ENCODE measurements at regions not wholly inside any gene's neighbourhood (a gene's known extent, or its start where the extent isn't known, plus 50 kb on each side); places are given as distances from the start of the nearest gene placed in this dataset.
"Not testable (repeated sequence)": the region's sequence is repeated elsewhere in the genome, so short reads cannot be mapped to it uniquely, and the experiment has no call there.

- H2BK12ac ChIP-seq (ENCODE audit: low read length), result no peak overlapping the region
- H3K14ac ChIP-seq (ENCODE audit: low read length), result peak overlapping the region; percentile 82
- H2AK5ac ChIP-seq (ENCODE audit: low read depth, low read length), result no peak overlapping the region
- H3K4me1 ChIP-seq (ENCODE audit: control insufficient read depth in 2 of 2, insufficient read depth in 1 of 2, low read depth in 1 of 2, low read length in 2 of 2), result peaks cover 0 to 7% of the 10 kb centered on the region in 2 donors
- H3K4me3 ChIP-seq (ENCODE audit: low read length in 2 of 2), result peak overlapping the region in 1 of 2 donors; percentile 4
- peak overlapping the region; percentile 65 for H3K23ac ChIP-seq (ENCODE audit: low read depth, low read length, poor library complexity)
- DNase-seq (ENCODE audit: low spot score), result no peak
- no peak overlapping the region for H3K4me2 ChIP-seq (ENCODE audit: insufficient read depth, low read length, poor library complexity, severe bottlenecking)
- no peak overlapping the region for H3K27ac ChIP-seq (replicated peaks; ENCODE audit: low read length)
- H3K9ac ChIP-seq (ENCODE audit: low read depth, low read length, poor library complexity), result no peak overlapping the region
- H3K18ac ChIP-seq (ENCODE audit: low read length), result peak overlapping the region; percentile 57
- peaks cover 10 to 11% of the 10 kb centered on the region in 2 donors for H3K9me3 ChIP-seq (replicated peaks in 1 of 2; ENCODE audit: control insufficient read depth in 2 of 2, insufficient read depth in 1 of 2, low read depth in 1 of 2, low read length in 2 of 2)
- H2AFZ ChIP-seq (ENCODE audit: low read length), result no peak overlapping the region
- no peak overlapping the region for H3K4ac ChIP-seq (ENCODE audit: low read length)
- H3K79me1 ChIP-seq (ENCODE audit: low read depth, low read length), result no peaks in the 10 kb centered on the region
- no peak overlapping the region for H2BK120ac ChIP-seq (ENCODE audit: low read depth, low read length)
- no peak overlapping the region for H2BK15ac ChIP-seq (ENCODE audit: low read length)
- H4K8ac ChIP-seq (ENCODE audit: low read depth, low read length), result peak overlapping the region; percentile 65
- H4K91ac ChIP-seq (ENCODE audit: low read depth, low read length, poor library complexity), result no peak overlapping the region
- WGBS, 2 donors (ENCODE audit: extremely low coverage in 2 of 2, insufficient read length in 2 of 2, insufficient replicate concordance in 1 of 2), result no CpG with 5 or more reads among the region's 14 CpGs
- no peaks in the 10 kb centered on the region for H3K27me3 ChIP-seq (ENCODE audit: control insufficient read depth in 3 of 3, insufficient read depth in 3 of 3, low read depth in 1 of 3, low read length in 3 of 3)
- peak overlapping the region; percentile 87 for H2BK5ac ChIP-seq (ENCODE audit: low read length)
- H3K36me3 ChIP-seq (replicated peaks in 1 of 2; ENCODE audit: control insufficient read depth in 2 of 2, insufficient read depth in 2 of 2, low read length in 2 of 2), result no peaks in the 10 kb centered on the region
Measured at GRCh38 chr7:149701495-149702240, 71.7 kb downstream of the ZNF467 start.

DNA sequence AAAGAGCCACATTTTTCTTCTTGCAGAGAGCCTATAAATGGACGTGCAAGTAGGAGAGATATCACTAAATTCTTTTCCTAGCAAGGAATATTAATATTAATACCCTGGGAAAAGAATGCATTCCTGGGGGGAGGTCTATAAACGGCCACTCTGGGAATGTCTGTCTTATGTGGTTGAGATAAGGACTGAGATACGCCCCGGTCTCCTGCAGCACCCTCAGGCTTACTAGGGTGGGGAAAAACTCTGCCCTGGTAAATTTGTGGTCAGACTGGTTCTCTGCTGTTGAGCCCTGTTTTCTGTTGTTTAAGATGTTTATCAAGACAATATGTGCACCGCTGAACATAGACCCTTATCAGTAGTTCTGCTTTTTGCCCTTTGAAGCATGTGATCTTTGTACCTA lies 75.6 kb downstream of the ZNF467 start:
- not testable (repeated sequence) for H2AK5ac ChIP-seq (ENCODE audit: low read depth, low read length); DNase-seq (ENCODE audit: low spot score); H2AFZ ChIP-seq (ENCODE audit: low read length); H2BK15ac ChIP-seq (ENCODE audit: low read length); H3K27ac ChIP-seq (replicated peaks; ENCODE audit: low read length); H3K79me1 ChIP-seq (ENCODE audit: low read depth, low read length); H3K9ac ChIP-seq (ENCODE audit: low read depth, low read length, poor library complexity); H3K4ac ChIP-seq (ENCODE audit: low read length); H2BK5ac ChIP-seq (ENCODE audit: low read length); H3K18ac ChIP-seq (ENCODE audit: low read length); H2BK12ac ChIP-seq (ENCODE audit: low read length); H2BK120ac ChIP-seq (ENCODE audit: low read depth, low read length); H4K8ac ChIP-seq (ENCODE audit: low read depth, low read length); H3K4me2 ChIP-seq (ENCODE audit: insufficient read depth, low read length, poor library complexity, severe bottlenecking); H3K27me3 ChIP-seq (ENCODE audit: control insufficient read depth in 3 of 3, insufficient read depth in 3 of 3, low read depth in 1 of 3, low read length in 3 of 3); H4K91ac ChIP-seq (ENCODE audit: low read depth, low read length, poor library complexity); H3K36me3 ChIP-seq (replicated peaks in 1 of 2; ENCODE audit: control insufficient read depth in 2 of 2, insufficient read depth in 2 of 2, low read length in 2 of 2); H3K23ac ChIP-seq (ENCODE audit: low read depth, low read length, poor library complexity); H3K4me1 ChIP-seq (ENCODE audit: control insufficient read depth in 2 of 2, insufficient read depth in 1 of 2, low read depth in 1 of 2, low read length in 2 of 2); H3K4me3 ChIP-seq (ENCODE audit: low read length in 2 of 2); H3K14ac ChIP-seq (ENCODE audit: low read length)
- peaks cover 10 to 11% of the 10 kb centered on the region in 2 donors for H3K9me3 ChIP-seq (replicated peaks in 1 of 2; ENCODE audit: control insufficient read depth in 2 of 2, insufficient read depth in 1 of 2, low read depth in 1 of 2, low read length in 2 of 2)
- WGBS, 2 donors (ENCODE audit: extremely low coverage in 2 of 2, insufficient read length in 2 of 2, insufficient replicate concordance in 1 of 2), result no CpG with 5 or more reads among the region's 5 CpGs

DNA sequence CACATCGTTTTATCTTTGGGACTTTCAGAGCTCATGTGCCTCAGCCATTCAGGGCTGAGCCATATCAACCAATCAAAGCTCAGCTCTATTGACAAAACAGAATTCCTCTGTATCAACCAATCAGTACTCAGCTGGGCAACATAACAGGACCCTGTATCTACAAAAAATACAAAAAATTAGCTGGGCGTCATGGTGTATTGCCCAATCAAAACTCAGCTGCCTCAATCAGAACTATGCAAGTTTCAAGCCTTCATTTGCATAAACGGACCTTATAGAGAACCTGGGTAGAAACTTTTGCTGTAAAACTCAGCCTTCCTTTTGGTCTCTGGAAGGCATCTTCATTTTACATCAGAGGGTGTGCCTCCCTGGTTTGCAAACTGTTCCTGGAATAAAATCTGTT lies 77.1 kb downstream of the ZNF467 start:
- Histone ChIP-seq H3K14ac (ENCODE audit: low read length) (no peak overlapping the region), H2BK5ac (ENCODE audit: low read length) (no peak overlapping the region), H3K36me3 (replicated peaks in 1 of 2; ENCODE audit: control insufficient read depth in 2 of 2, insufficient read depth in 2 of 2, low read length in 2 of 2) (no peaks in the 10 kb centered on the region), H3K18ac (ENCODE audit: low read length) (no peak overlapping the region), H3K9ac (ENCODE audit: low read depth, low read length, poor library complexity) (no peak overlapping the region), H3K27ac (replicated peaks; ENCODE audit: low read length) (no peak overlapping the region), H3K4me1 (ENCODE audit: control insufficient read depth in 2 of 2, insufficient read depth in 1 of 2, low read depth in 1 of 2, low read length in 2 of 2) (no peaks in the 10 kb centered on the region), H4K91ac (ENCODE audit: low read depth, low read length, poor library complexity) (no peak overlapping the region), H4K8ac (ENCODE audit: low read depth, low read length) (no peak overlapping the region), H3K4me2 (ENCODE audit: insufficient read depth, low read length, poor library complexity, severe bottlenecking) (no peak overlapping the region), H2AK5ac (ENCODE audit: low read depth, low read length) (no peak overlapping the region), H2BK120ac (ENCODE audit: low read depth, low read length) (no peak overlapping the region), H3K79me1 (ENCODE audit: low read depth, low read length) (no peaks in the 10 kb centered on the region), H3K4ac (ENCODE audit: low read length) (no peak overlapping the region), H3K4me3 (ENCODE audit: low read length in 2 of 2) (no peak overlapping the region), H2BK15ac (ENCODE audit: low read length) (no peak overlapping the region), H3K23ac (ENCODE audit: low read depth, low read length, poor library complexity) (no peak overlapping the region), H3K9me3 (replicated peaks in 1 of 2; ENCODE audit: control insufficient read depth in 2 of 2, insufficient read depth in 1 of 2, low read depth in 1 of 2, low read length in 2 of 2) (peaks cover 7 to 12% of the 10 kb centered on the region in 2 donors), H2BK12ac (ENCODE audit: low read length) (no peak overlapping the region), H2AFZ (ENCODE audit: low read length) (no peak overlapping the region), H3K27me3 (ENCODE audit: control insufficient read depth in 3 of 3, insufficient read depth in 3 of 3, low read depth in 1 of 3, low read length in 3 of 3) (peaks cover 0 to 14% (median 8%) of the 10 kb centered on the region in 3 experiments)
- no peak for DNase-seq (ENCODE audit: low spot score)
- WGBS, 2 donors (ENCODE audit: extremely low coverage in 2 of 2, insufficient read length in 2 of 2, insufficient replicate concordance in 1 of 2), result no CpG with 5 or more reads among the region's 3 CpGs

DNA sequence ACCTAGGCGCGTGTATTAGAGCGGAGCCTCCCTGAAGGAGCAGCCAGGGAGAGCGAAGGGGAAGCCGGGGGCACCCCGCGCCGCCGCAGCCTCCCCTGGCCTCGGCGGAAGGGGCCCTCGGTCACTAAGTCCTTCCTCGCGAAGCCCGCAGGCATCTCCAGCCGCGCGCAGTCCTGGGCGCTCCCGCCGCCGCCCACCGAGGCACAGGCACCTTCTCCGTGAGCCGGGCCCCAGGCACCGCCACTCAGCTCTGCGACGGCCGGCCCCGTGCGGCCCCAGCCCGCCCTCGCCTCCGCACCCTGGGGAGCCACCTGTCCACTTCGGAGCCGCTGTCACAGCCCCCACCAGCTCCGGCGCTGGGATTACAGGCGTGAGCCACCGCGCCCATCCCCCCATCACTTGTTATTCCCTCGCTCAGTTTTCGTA lies 80.8 kb downstream of the ZNF467 start:
- Histone ChIP-seq H3K27ac (replicated peaks; ENCODE audit: low read length) (no peak overlapping the region), H4K91ac (ENCODE audit: low read depth, low read length, poor library complexity) (no peak overlapping the region), H2BK15ac (ENCODE audit: low read length) (no peak overlapping the region), H3K4me3 (ENCODE audit: low read length in 2 of 2) (peak overlapping the region in 1 of 2 donors; percentile 72), H3K36me3 (replicated peaks in 1 of 2; ENCODE audit: control insufficient read depth in 2 of 2, insufficient read depth in 2 of 2, low read length in 2 of 2) (no peaks in the 10 kb centered on the region), H2BK12ac (ENCODE audit: low read length) (no peak overlapping the region), H2BK120ac (ENCODE audit: low read depth, low read length) (no peak overlapping the region), H3K18ac (ENCODE audit: low read length) (no peak overlapping the region), H3K9ac (ENCODE audit: low read depth, low read length, poor library complexity) (peak overlapping the region; percentile 0), H2BK5ac (ENCODE audit: low read length) (no peak overlapping the region), H2AFZ (ENCODE audit: low read length) (peak overlapping the region; percentile 78), H3K79me1 (ENCODE audit: low read depth, low read length) (peaks cover 2% of the 10 kb centered on the region), H2AK5ac (ENCODE audit: low read depth, low read length) (no peak overlapping the region), H3K27me3 (ENCODE audit: control insufficient read depth in 3 of 3, insufficient read depth in 3 of 3, low read depth in 1 of 3, low read length in 3 of 3) (peaks cover 0 to 42% (median 11%) of the 10 kb centered on the region in 3 experiments), H4K8ac (ENCODE audit: low read depth, low read length) (no peak overlapping the region), H3K9me3 (replicated peaks in 1 of 2; ENCODE audit: control insufficient read depth in 2 of 2, insufficient read depth in 1 of 2, low read depth in 1 of 2, low read length in 2 of 2) (peaks cover 0 to 9% of the 10 kb centered on the region in 2 donors), H3K23ac (ENCODE audit: low read depth, low read length, poor library complexity) (no peak overlapping the region), H3K14ac (ENCODE audit: low read length) (no peak overlapping the region), H3K4me1 (ENCODE audit: control insufficient read depth in 2 of 2, insufficient read depth in 1 of 2, low read depth in 1 of 2, low read length in 2 of 2) (no peaks in the 10 kb centered on the region), H3K4ac (ENCODE audit: low read length) (no peak overlapping the region), H3K4me2 (ENCODE audit: insufficient read depth, low read length, poor library complexity, severe bottlenecking) (peak overlapping the region; percentile 75)
- WGBS, 2 donors (ENCODE audit: extremely low coverage in 2 of 2, insufficient read length in 2 of 2, insufficient replicate concordance in 1 of 2), result no CpG with 5 or more reads among the region's 43 CpGs
- no peak for DNase-seq (ENCODE audit: low spot score)
